Cardiac muscle cell (in vitro differentiated cells and primary cell): ENCODE measurements at regions not wholly inside any gene's neighbourhood (a gene's known extent, or its start where the extent isn't known, plus 50 kb on each side); places are given as distances from the start of the nearest gene placed in this dataset.

ENCODE experiments used
- DNase-seq, 2 donors: peaks; one replicate each; pipeline versions ENCODE4 v3.0.0 to v3.0.0-alpha.2; 2010 to 2017; ENCODE audit warnings: low read depth in 1 of 2, low spot score in 1 of 2
- H3K27ac ChIP-seq: fragments of 200-600 bp; sonication (generic); 2 replicates; pipeline ENCODE4 v1.5.1; 2016
- H3K27me3 ChIP-seq: fragments of 200-600 bp; sonication (generic); 2 replicates; pipeline ENCODE4 v1.6.0; 2016; ENCODE audit warnings: control low read depth
- H3K36me3 ChIP-seq: fragments of 200-600 bp; sonication (generic); 2 replicates; pipeline ENCODE4 v1.5.1; 2016; ENCODE audit warnings: control low read depth
- H3K4me1 ChIP-seq: fragments of 200-600 bp; sonication (generic); 2 replicates; pipeline ENCODE4 v1.8.1; 2017; ENCODE audit warnings: low read depth, mild to moderate bottlenecking, mixed run types
- H3K4me3 ChIP-seq: fragments of 200-600 bp; sonication (generic); 2 replicates; pipeline ENCODE4 v1.5.1; 2016; ENCODE audit warnings: mild to moderate bottlenecking
- H3K9me3 ChIP-seq: fragments of 200-600 bp; sonication (generic); 2 replicates; pipeline ENCODE4 v1.5.1; 2017; ENCODE audit warnings: low read depth, mild to moderate bottlenecking, control low read depth
- CTCF ChIP-seq: IDR thresholded peaks from 2 replicates; pipeline ENCODE4 v1.5.1; 2012; ENCODE audit warnings: low read depth, mild to moderate bottlenecking, low read length

- Histone ChIP-seq H3K4me3 (no peak overlapping the region), H3K27ac (no peak overlapping the region), H3K36me3 (no peaks in the 10 kb centered on the region), H3K27me3 (no peaks in the 10 kb centered on the region), H3K4me1 (no peaks in the 10 kb centered on the region), H3K9me3 (no peaks in the 10 kb centered on the region)
- TF ChIP-seq CTCF, result no peak
- peak in 1 of 2 donors; percentile 93 for DNase-seq
Observed at GRCh38 chr2:45131587-45131986, 122.3 kb upstream of the SIX2 start.

GRCh38 chr2:45130736-45131135, 121.5 kb upstream of the SIX2 start:
- Histone ChIP-seq H3K27me3 (no peaks in the 10 kb centered on the region), H3K4me1 (no peaks in the 10 kb centered on the region), H3K9me3 (no peaks in the 10 kb centered on the region), H3K4me3 (no peak overlapping the region), H3K27ac (no peak overlapping the region), H3K36me3 (no peaks in the 10 kb centered on the region)
- no peak for DNase-seq
- TF ChIP-seq CTCF, result no peak

GRCh38 chr2:45128580-45128997, 119.3 kb upstream of the SIX2 start:
- Histone ChIP-seq H3K4me3 (no peak overlapping the region), H3K27ac (no peak overlapping the region), H3K9me3 (no peaks in the 10 kb centered on the region), H3K4me1 (no peaks in the 10 kb centered on the region), H3K27me3 (no peaks in the 10 kb centered on the region), H3K36me3 (no peaks in the 10 kb centered on the region)
- DNase-seq, result peak in 1 of 2 donors; percentile 98
- peak; percentile 29 for TF ChIP-seq CTCF

- H3K27me3 ChIP-seq, result no peaks in the 10 kb centered on the region
- H3K36me3 ChIP-seq, result no peaks in the 10 kb centered on the region
- no peaks in the 10 kb centered on the region for H3K9me3 ChIP-seq
- no peak overlapping the region for H3K4me3 ChIP-seq
- no peaks in the 10 kb centered on the region for H3K4me1 ChIP-seq
- no peak for DNase-seq
- TF ChIP-seq CTCF, result no peak
- H3K27ac ChIP-seq, result no peak overlapping the region
Observed at GRCh38 chr2:45127891-45128290, 118.6 kb upstream of the SIX2 start.

- Histone ChIP-seq H3K9me3 (no peaks in the 10 kb centered on the region), H3K27ac (no peak overlapping the region), H3K4me3 (no peak overlapping the region), H3K36me3 (no peaks in the 10 kb centered on the region), H3K27me3 (no peaks in the 10 kb centered on the region), H3K4me1 (no peaks in the 10 kb centered on the region)
- no peak for TF ChIP-seq CTCF
- no peak for DNase-seq
Observed at GRCh38 chr2:45127321-45127720, 118.1 kb upstream of the SIX2 start.

GRCh38 chr2:45125232-45125631, 116.0 kb upstream of the SIX2 start:
- Histone ChIP-seq H3K4me1 (no peaks in the 10 kb centered on the region), H3K9me3 (no peaks in the 10 kb centered on the region), H3K27me3 (no peaks in the 10 kb centered on the region), H3K27ac (no peak overlapping the region), H3K36me3 (no peaks in the 10 kb centered on the region), H3K4me3 (no peak overlapping the region)
- DNase-seq, result no peak
- TF ChIP-seq CTCF, result no peak
